GM19455 (cell line): ENCODE measurements at regions not wholly inside any gene's neighbourhood (a gene's known extent, or its start where the extent isn't known, plus 50 kb on each side); places are given as distances from the start of the nearest gene placed in this dataset.
"Not testable (repeated sequence)": the region's sequence is repeated elsewhere in the genome, so short reads cannot be mapped to it uniquely, and the experiment has no call there.

Experiments used
- ATAC-seq: cut with Tn5 transposase; IDR thresholded peaks from one replicate; pipeline ENCODE4 v1.9.1; 2021; ENCODE audit not compliant: unreplicated experiment

- no peak for ATAC-seq
These were observed 1425.1 kb upstream of the CDH8 start for GRCh38 chr16:63461248-63461841.

GRCh38 chr16:63458846-63459245 lies 1422.6 kb upstream of the CDH8 start:
- no peak for ATAC-seq

- ATAC-seq, result no peak
These were observed 1421.6 kb upstream of the CDH8 start for GRCh38 chr16:63457869-63458268.

- no peak for ATAC-seq
These were observed 1417.0 kb upstream of the CDH8 start for GRCh38 chr16:63453261-63453660.

GRCh38 chr16:63447121-63447520 lies 1410.9 kb upstream of the CDH8 start:
- ATAC-seq, result no peak

GRCh38 chr16:63442246-63442645 lies 1406.0 kb upstream of the CDH8 start:
- no peak for ATAC-seq

GRCh38 chr16:63426275-63426870 lies 1390.1 kb upstream of the CDH8 start:
- ATAC-seq, result no peak

GRCh38 chr16:63422715-63423114 lies 1386.5 kb upstream of the CDH8 start:
- no peak for ATAC-seq

GRCh38 chr16:63416712-63417111 lies 1380.5 kb upstream of the CDH8 start:
- no peak for ATAC-seq

- ATAC-seq, result no peak
These were observed 1378.8 kb upstream of the CDH8 start for GRCh38 chr16:63415014-63415413.

- ATAC-seq, result no peak
These were observed 1374.4 kb upstream of the CDH8 start for GRCh38 chr16:63410594-63410993.

- no peak for ATAC-seq
These were observed 1367.6 kb upstream of the CDH8 start for GRCh38 chr16:63403792-63404191.

- not testable (repeated sequence) for ATAC-seq
These were observed 1352.0 kb upstream of the CDH8 start for GRCh38 chr16:63388277-63388676.

- no peak for ATAC-seq
These were observed 1349.6 kb upstream of the CDH8 start for GRCh38 chr16:63385714-63386432.

- ATAC-seq, result no peak
These were observed 1337.5 kb upstream of the CDH8 start for GRCh38 chr16:63373744-63374143.

- ATAC-seq, result no peak
These were observed 1336.6 kb upstream of the CDH8 start for GRCh38 chr16:63372815-63373214.

GRCh38 chr16:63372283-63372682 lies 1336.0 kb upstream of the CDH8 start:
- no peak for ATAC-seq

- no peak for ATAC-seq
These were observed 1329.5 kb upstream of the CDH8 start for GRCh38 chr16:63365649-63366304.

- no peak for ATAC-seq
These were observed 1327.5 kb upstream of the CDH8 start for GRCh38 chr16:63363738-63364137.

- peak; percentile 72 for ATAC-seq
These were observed 1324.9 kb upstream of the CDH8 start for GRCh38 chr16:63361032-63361624.

GRCh38 chr16:63349961-63350360 lies 1313.7 kb upstream of the CDH8 start:
- ATAC-seq, result no peak

GRCh38 chr16:63346000-63346399 lies 1309.8 kb upstream of the CDH8 start:
- no peak for ATAC-seq
